Suprapubic skin (tissue), 3 donors: ENCODE measurements at regions not wholly inside any gene's neighbourhood (a gene's known extent, or its start where the extent isn't known, plus 50 kb on each side); places are given as distances from the start of the nearest gene placed in this dataset.

Experiments used
- CTCF ChIP-seq, 2 donors: fragments of 200-600 bp in 1 of 2; fragments of 450-650 bp in 1 of 2; sonication (generic) in 1 of 2; IDR thresholded peaks; one replicate each; pipeline ENCODE4 v1.5.1; 2016 to 2019; ENCODE audit warnings: antibody characterized with exemption in 2 of 2, mild to moderate bottlenecking in 1 of 2, moderate library complexity in 1 of 2
- EP300 ChIP-seq: sonication (generic); formaldehyde crosslinking; IDR thresholded peaks from one replicate; pipeline ENCODE4 v1.6.1; 2017; ENCODE audit warnings: antibody characterized with exemption
- POLR2A ChIP-seq, 2 donors: fragments of 450-650 bp; IDR thresholded peaks; one replicate each; pipeline ENCODE4 v1.6.1; 2017; ENCODE audit warnings: antibody characterized with exemption in 2 of 2, mild to moderate bottlenecking in 2 of 2, moderate library complexity in 2 of 2

- TF ChIP-seq CTCF (IDR thresholded peaks at IDR 0.05) (no peak), EP300 (no peak), POLR2A (IDR thresholded peaks at IDR 0.05) (no peak)
Observed at GRCh38 chr4:166493924-166494345, 620.9 kb downstream of the TLL1 start.
